SK-N-SH treated with all-trans-retinoic acid at 6 μM for 48 hours (cell line): ENCODE measurements at regions not wholly inside any gene's neighbourhood (a gene's known extent, or its start where the extent isn't known, plus 50 kb on each side); places are given as distances from the start of the nearest gene placed in this dataset.

Experiments
- ATAC-seq: fragments of 200-7000 bp; cut with Tn5 transposase; 3 replicates; pipeline ENCODE4 v1.9.1; 2020; ENCODE audit warnings: mild to moderate bottlenecking, moderate library complexity
- ARNTL ChIP-seq: fragments of 450-650 bp; formaldehyde crosslinking; IDR thresholded peaks from 2 replicates; pipeline ENCODE4 v1.5.0; 2020; ENCODE audit warnings: low read depth, mild to moderate bottlenecking, moderate library complexity, borderline replicate concordance
- ESRRG ChIP-seq: fragments of 250-450 bp; sonication (Bioruptor Pico); IDR thresholded peaks from 2 replicates; pipeline ENCODE4 v1.6.1; 2021; ENCODE audit warnings: mild to moderate bottlenecking
- GLIS3 ChIP-seq: fragments of 250-450 bp; sonication (Bioruptor Pico); IDR thresholded peaks from 2 replicates; pipeline ENCODE4 v1.5.0; 2020; ENCODE audit warnings: mild to moderate bottlenecking, moderate library complexity
- ISL1 ChIP-seq: fragments of 250-450 bp; sonication (Bioruptor Pico); IDR thresholded peaks from 2 replicates; pipeline ENCODE4 v2.1.2; 2022; ENCODE audit warnings: mild to moderate bottlenecking, moderate library complexity
- OSR1 ChIP-seq: fragments of 250-450 bp; sonication (Bioruptor Pico); IDR thresholded peaks from 2 replicates; pipeline ENCODE4 v1.8.0; 2022; ENCODE audit warnings: moderate library complexity, mild to moderate bottlenecking, inconsistent platforms
- PPARA ChIP-seq: fragments of 250-450 bp; sonication (Bioruptor Pico); IDR thresholded peaks from 2 replicates; pipeline ENCODE4 v1.5.0; 2020; ENCODE audit warnings: mild to moderate bottlenecking, borderline replicate concordance
- RARB ChIP-seq: fragments of 250-450 bp; sonication (Bioruptor Pico); IDR thresholded peaks from 2 replicates; pipeline ENCODE4 v1.8.0; 2021; ENCODE audit warnings: mild to moderate bottlenecking, moderate library complexity
- SNAI2 ChIP-seq: fragments of 250-450 bp; sonication (Bioruptor Pico); IDR thresholded peaks from 2 replicates; pipeline ENCODE4 v1.5.0; 2020; ENCODE audit warnings: mild to moderate bottlenecking, moderate library complexity
- TCF4 ChIP-seq: fragments of 250-450 bp; sonication (Bioruptor Pico); IDR thresholded peaks from 2 replicates; pipeline ENCODE4 v1.8.0; 2021; ENCODE audit warnings: mild to moderate bottlenecking, moderate library complexity, borderline replicate concordance
- TOX ChIP-seq: fragments of 250-450 bp; sonication (Bioruptor Pico); IDR thresholded peaks from 2 replicates; pipeline ENCODE4 v1.8.0; 2021; ENCODE audit warnings: mild to moderate bottlenecking, moderate library complexity, borderline replicate concordance
- ZC3H10 ChIP-seq: fragments of 250-450 bp; sonication (Bioruptor Pico); IDR thresholded peaks from 2 replicates; pipeline ENCODE4 v1.5.1; 2021; ENCODE audit warnings: mild to moderate bottlenecking, moderate library complexity
- ZFP3 ChIP-seq: fragments of 250-450 bp; sonication (Bioruptor Pico); IDR thresholded peaks from 2 replicates; pipeline ENCODE4 v1.5.0; 2020; ENCODE audit warnings: mild to moderate bottlenecking, moderate library complexity
- ZFP30 ChIP-seq: fragments of 450-650 bp; formaldehyde crosslinking; IDR thresholded peaks from 2 replicates; pipeline ENCODE4 v1.5.0; 2022; ENCODE audit warnings: mild to moderate bottlenecking, moderate library complexity
- ZNF565 ChIP-seq: fragments of 450-650 bp; formaldehyde crosslinking; conservative IDR thresholded peaks from 2 replicates; pipeline ENCODE4 v1.5.0; 2020; ENCODE audit warnings: low read depth, mild to moderate bottlenecking, moderate library complexity
- ZNF70 ChIP-seq: fragments of 450-650 bp; formaldehyde crosslinking; IDR thresholded peaks from 2 replicates; pipeline ENCODE4 v1.5.0; 2020; ENCODE audit warnings: mild to moderate bottlenecking, moderate library complexity
- ZNF8 ChIP-seq: fragments of 450-650 bp; formaldehyde crosslinking; IDR thresholded peaks from 2 replicates; pipeline ENCODE4 v1.5.0; 2020; ENCODE audit warnings: mild to moderate bottlenecking, moderate library complexity
- TF ChIP-seq, protein P1 (sequence below): fragments of 250-450 bp; sonication (Bioruptor Pico); IDR thresholded peaks from 2 replicates; pipeline ENCODE4 v1.8.0; 2021; ENCODE audit warnings: low read depth, mild to moderate bottlenecking, moderate library complexity, borderline replicate concordance
- TF ChIP-seq, protein P2 (sequence below): fragments of 250-450 bp; sonication (Bioruptor Pico); IDR thresholded peaks from 2 replicates; pipeline ENCODE4 v1.8.0; 2020; ENCODE audit warnings: mild to moderate bottlenecking, moderate library complexity, borderline replicate concordance
- TF ChIP-seq, protein P3 (sequence below): fragments of 250-450 bp; sonication (Bioruptor Pico); IDR thresholded peaks from 2 replicates; pipeline ENCODE4 v1.5.1; 2020; ENCODE audit warnings: low read depth, mild to moderate bottlenecking, moderate library complexity
- TF ChIP-seq, protein P4 (sequence below): fragments of 250-450 bp; sonication (Bioruptor Pico); IDR thresholded peaks from 2 replicates; pipeline ENCODE4 v1.5.1; 2021; ENCODE audit warnings: mild to moderate bottlenecking, moderate library complexity

DNA sequence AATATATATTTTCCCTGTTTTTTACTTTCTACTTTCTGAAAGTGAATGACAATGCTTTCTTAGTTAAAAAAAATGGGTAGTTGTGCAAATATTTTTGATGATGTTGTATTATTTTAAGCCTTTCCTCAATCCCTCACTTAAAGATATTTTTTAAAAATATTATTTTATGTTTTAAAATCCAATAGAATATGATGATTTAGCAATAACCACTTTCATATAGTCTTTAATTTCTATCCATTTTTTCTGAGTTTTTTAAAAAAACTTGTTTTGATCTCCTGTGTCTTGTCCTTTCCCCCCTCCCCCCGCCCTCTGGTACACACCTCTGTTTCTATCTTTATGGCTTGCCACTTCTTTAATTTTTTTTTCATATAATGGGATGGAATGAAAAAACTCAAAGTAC is 362.0 kb upstream of the SLITRK6 start:
- TF ChIP-seq, protein P1, sequence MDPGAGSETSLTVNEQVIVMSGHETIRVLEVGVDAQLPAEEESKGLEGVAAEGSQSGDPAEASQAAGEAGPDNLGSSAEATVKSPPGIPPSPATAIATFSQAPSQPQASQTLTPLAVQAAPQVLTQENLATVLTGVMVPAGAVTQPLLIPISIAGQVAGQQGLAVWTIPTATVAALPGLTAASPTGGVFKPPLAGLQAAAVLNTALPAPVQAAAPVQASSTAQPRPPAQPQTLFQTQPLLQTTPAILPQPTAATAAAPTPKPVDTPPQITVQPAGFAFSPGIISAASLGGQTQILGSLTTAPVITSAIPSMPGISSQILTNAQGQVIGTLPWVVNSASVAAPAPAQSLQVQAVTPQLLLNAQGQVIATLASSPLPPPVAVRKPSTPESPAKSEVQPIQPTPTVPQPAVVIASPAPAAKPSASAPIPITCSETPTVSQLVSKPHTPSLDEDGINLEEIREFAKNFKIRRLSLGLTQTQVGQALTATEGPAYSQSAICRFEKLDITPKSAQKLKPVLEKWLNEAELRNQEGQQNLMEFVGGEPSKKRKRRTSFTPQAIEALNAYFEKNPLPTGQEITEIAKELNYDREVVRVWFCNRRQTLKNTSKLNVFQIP: no peak
- TF ChIP-seq TCF4 (CRISPR knock-in tag) (no peak), ZC3H10 (CRISPR knock-in tag) (no peak), ZFP3 (CRISPR knock-in tag) (no peak), PPARA (no peak), SNAI2 (CRISPR knock-in tag) (no peak), ARNTL (no peak), RARB (CRISPR knock-in tag) (no peak), OSR1 (CRISPR knock-in tag) (no peak), ZNF8 (CRISPR knock-in tag) (no peak), ESRRG (CRISPR knock-in tag) (no peak), GLIS3 (no peak), ISL1 (CRISPR knock-in tag) (no peak), TOX (CRISPR knock-in tag) (no peak)
- TF ChIP-seq, protein P2, sequence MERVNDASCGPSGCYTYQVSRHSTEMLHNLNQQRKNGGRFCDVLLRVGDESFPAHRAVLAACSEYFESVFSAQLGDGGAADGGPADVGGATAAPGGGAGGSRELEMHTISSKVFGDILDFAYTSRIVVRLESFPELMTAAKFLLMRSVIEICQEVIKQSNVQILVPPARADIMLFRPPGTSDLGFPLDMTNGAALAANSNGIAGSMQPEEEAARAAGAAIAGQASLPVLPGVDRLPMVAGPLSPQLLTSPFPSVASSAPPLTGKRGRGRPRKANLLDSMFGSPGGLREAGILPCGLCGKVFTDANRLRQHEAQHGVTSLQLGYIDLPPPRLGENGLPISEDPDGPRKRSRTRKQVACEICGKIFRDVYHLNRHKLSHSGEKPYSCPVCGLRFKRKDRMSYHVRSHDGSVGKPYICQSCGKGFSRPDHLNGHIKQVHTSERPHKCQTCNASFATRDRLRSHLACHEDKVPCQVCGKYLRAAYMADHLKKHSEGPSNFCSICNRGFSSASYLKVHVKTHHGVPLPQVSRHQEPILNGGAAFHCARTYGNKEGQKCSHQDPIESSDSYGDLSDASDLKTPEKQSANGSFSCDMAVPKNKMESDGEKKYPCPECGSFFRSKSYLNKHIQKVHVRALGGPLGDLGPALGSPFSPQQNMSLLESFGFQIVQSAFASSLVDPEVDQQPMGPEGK (CRISPR knock-in tag): no peak
- TF ChIP-seq, protein P3, sequence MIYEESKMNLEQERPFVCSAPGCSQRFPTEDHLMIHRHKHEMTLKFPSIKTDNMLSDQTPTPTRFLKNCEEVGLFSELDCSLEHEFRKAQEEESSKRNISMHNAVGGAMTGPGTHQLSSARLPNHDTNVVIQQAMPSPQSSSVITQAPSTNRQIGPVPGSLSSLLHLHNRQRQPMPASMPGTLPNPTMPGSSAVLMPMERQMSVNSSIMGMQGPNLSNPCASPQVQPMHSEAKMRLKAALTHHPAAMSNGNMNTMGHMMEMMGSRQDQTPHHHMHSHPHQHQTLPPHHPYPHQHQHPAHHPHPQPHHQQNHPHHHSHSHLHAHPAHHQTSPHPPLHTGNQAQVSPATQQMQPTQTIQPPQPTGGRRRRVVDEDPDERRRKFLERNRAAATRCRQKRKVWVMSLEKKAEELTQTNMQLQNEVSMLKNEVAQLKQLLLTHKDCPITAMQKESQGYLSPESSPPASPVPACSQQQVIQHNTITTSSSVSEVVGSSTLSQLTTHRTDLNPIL (CRISPR knock-in tag): no peak
- TF ChIP-seq, protein P4, sequence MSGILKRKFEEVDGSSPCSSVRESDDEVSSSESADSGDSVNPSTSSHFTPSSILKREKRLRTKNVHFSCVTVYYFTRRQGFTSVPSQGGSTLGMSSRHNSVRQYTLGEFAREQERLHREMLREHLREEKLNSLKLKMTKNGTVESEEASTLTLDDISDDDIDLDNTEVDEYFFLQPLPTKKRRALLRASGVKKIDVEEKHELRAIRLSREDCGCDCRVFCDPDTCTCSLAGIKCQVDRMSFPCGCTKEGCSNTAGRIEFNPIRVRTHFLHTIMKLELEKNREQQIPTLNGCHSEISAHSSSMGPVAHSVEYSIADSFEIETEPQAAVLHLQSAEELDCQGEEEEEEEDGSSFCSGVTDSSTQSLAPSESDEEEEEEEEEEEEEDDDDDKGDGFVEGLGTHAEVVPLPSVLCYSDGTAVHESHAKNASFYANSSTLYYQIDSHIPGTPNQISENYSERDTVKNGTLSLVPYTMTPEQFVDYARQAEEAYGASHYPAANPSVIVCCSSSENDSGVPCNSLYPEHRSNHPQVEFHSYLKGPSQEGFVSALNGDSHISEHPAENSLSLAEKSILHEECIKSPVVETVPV (CRISPR knock-in tag): no peak
- no peak for ATAC-seq

DNA sequence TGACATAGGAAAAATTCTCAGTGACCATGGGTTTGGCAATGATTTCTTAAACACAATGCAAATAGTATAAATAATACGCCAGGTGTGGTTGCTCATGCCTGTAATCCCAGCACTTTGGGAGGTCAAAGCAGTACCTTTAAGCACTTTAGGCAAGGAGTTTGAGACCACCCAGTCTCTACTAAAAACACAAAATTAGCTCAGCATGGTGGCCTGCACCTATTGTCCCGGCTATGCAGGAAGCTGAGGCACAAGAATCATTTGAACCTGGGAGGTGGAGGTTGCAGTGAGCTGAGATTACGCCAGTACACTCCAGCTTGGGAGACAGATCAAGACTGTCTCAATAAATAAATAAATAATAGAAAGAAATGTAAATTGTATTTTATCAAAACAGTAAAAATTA is 356.5 kb upstream of the SLITRK6 start:
- no peak for ATAC-seq
- no peak for TF ChIP-seq ISL1 (CRISPR knock-in tag)

DNA sequence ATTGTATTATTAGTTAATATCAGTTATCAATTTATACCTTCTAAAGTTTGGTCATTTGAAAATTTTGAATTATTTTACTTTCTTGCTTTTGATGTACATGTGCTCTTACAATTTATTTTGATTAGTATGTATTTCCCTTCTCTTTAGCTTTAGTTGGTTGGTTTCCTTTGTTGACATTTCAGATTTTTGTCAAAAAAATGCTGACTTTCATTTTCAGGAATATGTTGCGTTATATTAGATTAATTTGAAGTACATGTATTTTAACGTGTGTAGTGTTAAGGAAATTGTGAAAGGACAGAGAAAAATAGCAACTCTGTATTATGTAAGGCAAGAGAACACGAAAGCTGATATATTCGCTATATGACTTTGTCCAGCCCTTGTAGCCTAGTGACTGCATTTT is 342.9 kb upstream of the SLITRK6 start:
- TF ChIP-seq OSR1 (CRISPR knock-in tag) (no peak), ZNF8 (CRISPR knock-in tag) (no peak), RARB (CRISPR knock-in tag) (no peak), SNAI2 (CRISPR knock-in tag) (no peak), ZFP30 (CRISPR knock-in tag) (no peak), PPARA (no peak), ZNF565 (CRISPR knock-in tag) (no peak)
- TF ChIP-seq, protein P3 (CRISPR knock-in tag): no peak
- no peak for ATAC-seq

DNA sequence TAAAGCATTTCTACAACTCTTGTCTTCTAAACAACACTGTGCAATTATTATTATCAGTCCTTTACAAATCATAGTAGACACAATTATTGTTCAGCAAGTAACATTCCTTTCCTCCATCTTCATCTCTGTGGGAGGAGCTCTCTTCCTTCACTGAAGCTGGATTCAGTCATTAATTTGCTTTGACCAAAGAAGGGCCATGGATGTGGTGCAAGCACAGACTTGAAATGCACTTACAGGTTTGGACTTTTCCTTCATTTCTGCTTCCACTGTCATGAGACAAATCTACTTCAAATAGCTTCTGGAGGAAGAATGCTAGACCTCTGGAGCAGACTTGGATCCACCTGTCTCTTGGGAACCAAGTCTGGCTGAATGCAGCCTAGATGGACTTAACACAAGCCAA is 336.6 kb upstream of the SLITRK6 start:
- no peak for ATAC-seq
- TF ChIP-seq SNAI2 (CRISPR knock-in tag): no peak
- TF ChIP-seq PPARA: no peak
- TF ChIP-seq ZFP3 (CRISPR knock-in tag): no peak
- TF ChIP-seq ISL1 (CRISPR knock-in tag): no peak
- no peak for TF ChIP-seq ESRRG (CRISPR knock-in tag)
- TF ChIP-seq ZNF565 (CRISPR knock-in tag): no peak
- TF ChIP-seq OSR1 (CRISPR knock-in tag): no peak
- no peak for TF ChIP-seq ZFP30 (CRISPR knock-in tag)
- TF ChIP-seq ZC3H10 (CRISPR knock-in tag): no peak
- no peak for TF ChIP-seq ARNTL
- no peak for TF ChIP-seq ZNF70
- TF ChIP-seq, protein P1: no peak
- no peak for TF ChIP-seq ZNF8 (CRISPR knock-in tag)
- no peak for TF ChIP-seq TOX (CRISPR knock-in tag)
- TF ChIP-seq, protein P4 (CRISPR knock-in tag): no peak
- TF ChIP-seq, protein P2 (CRISPR knock-in tag): no peak
